H1 (cell line): ENCODE measurements at regions not wholly inside any gene's neighbourhood (a gene's known extent, or its start where the extent isn't known, plus 50 kb on each side); places are given as distances from the start of the nearest gene placed in this dataset.

Experiments
- CTCF ChIA-PET: fragments of 300-600 bp; sonication (Branson Sonifier 250); formaldehyde crosslinking; loops from one replicate; lab custom pipeline; 2021; ENCODE audit not compliant: partially characterized antibody; lab: Charles Lee
- POLR2A ChIA-PET: fragments of 300-600 bp; sonication (Branson Sonifier 250); formaldehyde crosslinking; loops from one replicate; lab custom pipeline; 2021; ENCODE audit warnings: inconsistent platforms; ENCODE audit not compliant: partially characterized antibody; lab: Charles Lee
- DNase-seq, 2 experiments: peaks; one replicate each; pipeline versions ENCODE4 v3.0.0 to v3.0.0-alpha.2; 2010 to 2022; ENCODE audit warnings: low spot score in 2 of 2, low read depth in 1 of 2, mixed read lengths in 1 of 2
- FAIRE-seq: peaks from 2 replicates; lab custom pipeline; 2011; peaks lifted over from hg19 to GRCh38; lab: Jason Lieb, UNC
- H2AFZ ChIP-seq: 2 replicates; pipeline ENCODE4 v1.8.1; 2012; ENCODE audit warnings: low read length, inconsistent platforms
- H2AK5ac ChIP-seq: 2 replicates; pipeline ENCODE4 v1.6.1; 2013; ENCODE audit warnings: low read depth, low read length
- H2BK120ac ChIP-seq: replicated peaks from 2 replicates; pipeline ENCODE3; 2013; ENCODE audit warnings: low read depth, low read length, inconsistent platforms
- H2BK12ac ChIP-seq: 2 replicates; pipeline ENCODE4 v1.6.1; 2013; ENCODE audit warnings: low read depth, low read length
- H2BK15ac ChIP-seq: 2 replicates; pipeline ENCODE4 v1.6.1; 2013; ENCODE audit warnings: low read length
- H2BK20ac ChIP-seq: 2 replicates; pipeline ENCODE4 v1.6.1; 2013; ENCODE audit warnings: low read length
- H2BK5ac ChIP-seq: 2 replicates; pipeline ENCODE4 v1.6.1; 2013; ENCODE audit warnings: low read depth, low read length
- H3K14ac ChIP-seq: 2 replicates; pipeline ENCODE4 v1.6.1; 2013; ENCODE audit warnings: inconsistent platforms; ENCODE audit not compliant: insufficient read length
- H3K18ac ChIP-seq: 2 replicates; pipeline ENCODE4 v1.6.1; 2013; ENCODE audit warnings: low read length; ENCODE audit errors: extremely low read depth
- H3K23ac ChIP-seq: 2 replicates; pipeline ENCODE4 v1.6.1; 2013; ENCODE audit warnings: inconsistent platforms; ENCODE audit not compliant: insufficient read length
- H3K23me2 ChIP-seq: 2 replicates; pipeline ENCODE4 v1.6.1; 2013; ENCODE audit warnings: low read depth, low read length
- H3K27ac ChIP-seq: 2 replicates; pipeline ENCODE4 v1.6.1; 2011; ENCODE audit warnings: low read depth, low read length, inconsistent platforms
- H3K27me3 ChIP-seq, 4 experiments: replicated peaks in 1 of 4; 1 replicate in 1 of 4; 2 replicates in 3 of 4; pipeline versions ENCODE4 v1.6.1 to v1.8.1; 2011 to 2013; ENCODE audit warnings: low read length in 3 of 4, mild to moderate bottlenecking in 3 of 4, inconsistent platforms in 2 of 4, mixed read lengths in 2 of 4, moderate library complexity in 1 of 4; ENCODE audit not compliant: control insufficient read depth in 3 of 4, insufficient read depth in 3 of 4; ENCODE audit errors: extremely low read depth in 1 of 4
- H3K36me3 ChIP-seq, 4 experiments: 2 replicates each; pipeline versions ENCODE4 v1.6.1 to v1.8.1; 2011 to 2013; ENCODE audit warnings: mild to moderate bottlenecking in 4 of 4, low read length in 3 of 4, moderate library complexity in 2 of 4, control low read depth in 1 of 4, inconsistent platforms in 1 of 4; ENCODE audit not compliant: insufficient read depth in 4 of 4, control insufficient read depth in 2 of 4
- H3K4ac ChIP-seq: replicated peaks from 2 replicates; pipeline ENCODE3; 2013; ENCODE audit warnings: low read length, low read depth, mixed read lengths, inconsistent platforms; ENCODE audit not compliant: insufficient read length
- H3K4me1 ChIP-seq, 4 experiments: replicated peaks in 1 of 4; 1 replicate in 1 of 4; 2 replicates in 3 of 4; pipeline versions ENCODE4 v1.6.1 to v1.8.1; 2011 to 2013; ENCODE audit warnings: low read length in 3 of 4, inconsistent platforms in 2 of 4, mixed read lengths in 1 of 4; ENCODE audit not compliant: insufficient read depth in 4 of 4, control insufficient read depth in 3 of 4
- H3K4me2 ChIP-seq, 2 experiments: 2 replicates each; pipeline versions ENCODE4 v1.6.1 to v1.8.1; 2011 to 2013; ENCODE audit warnings: low read depth in 2 of 2, low read length in 2 of 2, control low read depth in 1 of 2, inconsistent platforms in 1 of 2, mild to moderate bottlenecking in 1 of 2; ENCODE audit not compliant: insufficient read depth in 1 of 2
- H3K4me3 ChIP-seq, 4 experiments: fragments of 200-600, 300-600 bp in 1 of 4; sonication (generic), shearing (Covaris generic), sonication (Bioruptor Twin) in 1 of 4; 2 replicates each; pipeline versions ENCODE4 v1.5.1 to v1.8.1; 2011 to 2016; ENCODE audit warnings: low read length in 4 of 4, low read depth in 3 of 4, control low read depth in 2 of 4, inconsistent platforms in 2 of 4, mild to moderate bottlenecking in 2 of 4, mixed read lengths in 1 of 4, moderate library complexity in 1 of 4; ENCODE audit not compliant: insufficient read depth in 2 of 4; ENCODE audit errors: extremely low read depth in 1 of 4
- H3K56ac ChIP-seq: replicated peaks from 2 replicates; pipeline ENCODE3; 2013; ENCODE audit warnings: low read depth, mild to moderate bottlenecking, mixed read lengths, low read length, inconsistent platforms; ENCODE audit not compliant: insufficient read length
- H3K79me1 ChIP-seq: 2 replicates; pipeline ENCODE4 v1.6.1; 2013; ENCODE audit warnings: low read depth, low read length, control low read depth
- H3K79me2 ChIP-seq, 2 experiments: 2 replicates each; pipeline versions ENCODE4 v1.6.1 to v1.8.1; 2012 to 2013; ENCODE audit warnings: low read length in 2 of 2, mild to moderate bottlenecking in 2 of 2, inconsistent platforms in 1 of 2; ENCODE audit not compliant: insufficient read depth in 2 of 2, control insufficient read depth in 1 of 2
- H3K9ac ChIP-seq, 4 experiments: replicated peaks in 1 of 4; 1 replicate in 1 of 4; 2 replicates in 3 of 4; pipeline versions ENCODE4 v1.6.1 to v1.8.1; 2011 to 2013; ENCODE audit warnings: low read depth in 3 of 4, low read length in 3 of 4, control low read depth in 2 of 4, mild to moderate bottlenecking in 2 of 4, moderate library complexity in 2 of 4, inconsistent platforms in 1 of 4; ENCODE audit errors: extremely low read depth in 1 of 4
- H3K9me3 ChIP-seq, 2 experiments: 2 replicates each; pipeline versions ENCODE4 v1.6.1 to v1.8.1; 2012 to 2013; ENCODE audit warnings: mild to moderate bottlenecking in 2 of 2, moderate library complexity in 2 of 2, control low read depth in 1 of 2, inconsistent platforms in 1 of 2, low read depth in 1 of 2, low read length in 1 of 2, mixed read lengths in 1 of 2; ENCODE audit not compliant: insufficient read depth in 2 of 2
- H4K20me1 ChIP-seq, 2 experiments: replicated peaks in 1 of 2; 2 replicates each; pipeline versions ENCODE3 to v1.8.1; 2011 to 2013; ENCODE audit warnings: inconsistent platforms in 2 of 2, low read length in 2 of 2, mild to moderate bottlenecking in 1 of 2; ENCODE audit not compliant: insufficient read depth in 2 of 2, control insufficient read depth in 1 of 2
- H4K5ac ChIP-seq: 2 replicates; pipeline ENCODE4 v1.6.1; 2013; ENCODE audit warnings: low read length, low read depth, mixed read lengths, inconsistent platforms; ENCODE audit not compliant: insufficient read length
- H4K8ac ChIP-seq: 2 replicates; pipeline ENCODE4 v1.8.0; 2013; ENCODE audit warnings: mild to moderate bottlenecking, moderate library complexity, low read length, inconsistent platforms; ENCODE audit not compliant: insufficient read depth; ENCODE audit errors: extremely low read depth
- H4K91ac ChIP-seq: replicated peaks from 2 replicates; pipeline ENCODE3; 2013; ENCODE audit warnings: low read length, mixed read lengths, inconsistent platforms; ENCODE audit not compliant: insufficient read length
- BRCA1 ChIP-seq: IDR thresholded peaks from 2 replicates; pipeline ENCODE4 v1.6.1; 2012; ENCODE audit warnings: low read depth, low read length, improper control_type of control experiment
- CTBP2 ChIP-seq: IDR thresholded peaks from 2 replicates; pipeline ENCODE4 v1.7.0; 2011; ENCODE audit warnings: borderline replicate concordance, mild to moderate bottlenecking, moderate library complexity, mixed read lengths, low read length; ENCODE audit not compliant: insufficient read depth, insufficient read length
- FOSL1 ChIP-seq: IDR thresholded peaks from 2 replicates; pipeline ENCODE4 v1.6.1; 2011; ENCODE audit warnings: mild to moderate bottlenecking, low read depth, low read length, moderate library complexity; ENCODE audit not compliant: insufficient read depth
- GTF2F1 ChIP-seq: IDR thresholded peaks from 2 replicates; pipeline ENCODE4 v1.6.1; 2012; ENCODE audit warnings: low read depth, low read length, improper control_type of control experiment, borderline replicate concordance
- HDAC2 ChIP-seq, 2 experiments: fragments of 300-600 bp in 1 of 2; sonication (generic) in 1 of 2; IDR thresholded peaks; 2 replicates each; pipeline ENCODE4 v1.6.1; 2011 to 2012; ENCODE audit warnings: low read depth in 2 of 2, low read length in 2 of 2, mild to moderate bottlenecking in 2 of 2, moderate library complexity in 2 of 2, borderline replicate concordance in 1 of 2, inconsistent platforms in 1 of 2
- JUN ChIP-seq: IDR thresholded peaks from 2 replicates; pipeline ENCODE4 v1.6.1; 2011; ENCODE audit warnings: low read depth, mild to moderate bottlenecking, improper control_type of control experiment, low read length
- NANOG ChIP-seq: IDR thresholded peaks from 2 replicates; pipeline ENCODE4 v1.6.1; 2011; ENCODE audit warnings: low read length, low read depth, mild to moderate bottlenecking, inconsistent platforms; ENCODE audit not compliant: insufficient read depth, poor library complexity, severe bottlenecking
- PHF8 ChIP-seq: fragments of 200-600 bp; sonication (generic); conservative IDR thresholded peaks from 2 replicates; pipeline ENCODE4 v1.7.1; 2012; ENCODE audit warnings: low read depth, mild to moderate bottlenecking, inconsistent platforms, low read length, moderate library complexity
- POLR2AphosphoS5 ChIP-seq: IDR thresholded peaks from 2 replicates; pipeline ENCODE4 v1.6.1; 2011; ENCODE audit warnings: low read depth, low read length
- RAD21 ChIP-seq, 2 experiments: IDR thresholded peaks in 1 of 2; conservative IDR thresholded peaks in 1 of 2; 2 replicates each; pipeline ENCODE4 v1.6.1; 2011; ENCODE audit warnings: low read depth in 2 of 2, low read length in 2 of 2, improper control_type of control experiment in 1 of 2, inconsistent platforms in 1 of 2, mild to moderate bottlenecking in 1 of 2, moderate library complexity in 1 of 2
- SAP30 ChIP-seq: fragments of 300-600 bp; sonication (generic); IDR thresholded peaks from 2 replicates; pipeline ENCODE4 v1.7.1; 2012; ENCODE audit warnings: low read length, moderate library complexity, mild to moderate bottlenecking, inconsistent platforms; ENCODE audit not compliant: insufficient read depth, insufficient replicate concordance
- SRF ChIP-seq: IDR thresholded peaks from 2 replicates; pipeline ENCODE4 v1.6.1; 2011; ENCODE audit warnings: mild to moderate bottlenecking, low read depth, low read length, moderate library complexity
- SUZ12 ChIP-seq: fragments of 200-600 bp; sonication (generic); IDR thresholded peaks from 2 replicates; pipeline ENCODE4 v1.6.1; 2012; ENCODE audit warnings: mild to moderate bottlenecking, inconsistent platforms, low read length, moderate library complexity, mixed read lengths
- YY1 ChIP-seq: IDR thresholded peaks from 2 replicates; pipeline ENCODE4 v1.6.1; 2011; ENCODE audit warnings: low read depth, mild to moderate bottlenecking, low read length
- WGBS, 2 experiments: shearing (Covaris generic) in 1 of 2; methylation state at CpG; one replicate each; pipeline versions ENCODE4 v1.1.6 to v1.1.7; 2013 to 2015; ENCODE audit warnings: low lambda C conversion rate in 2 of 2, mixed read lengths in 2 of 2, inconsistent platforms in 1 of 2, low coverage in 1 of 2, missing lambda C conversion rate in 1 of 2; ENCODE audit not compliant: insufficient replicate concordance in 2 of 2, insufficient coverage in 1 of 2, insufficient read length in 1 of 2; ENCODE audit errors: extremely low coverage in 1 of 2, missing lambda C conversion rate in 1 of 2; 5-methylcytosine and 5-hydroxymethylcytosine counted together

- Histone ChIP-seq H3K23me2 (no peaks in the 10 kb centered on the region), H3K36me3 (no peaks in the 10 kb centered on the region), H3K56ac (no peak overlapping the region), H3K27me3 (no peaks in the 10 kb centered on the region), H2BK5ac (no peak overlapping the region), H3K79me1 (no peaks in the 10 kb centered on the region), H2AK5ac (no peak overlapping the region), H3K23ac (no peak overlapping the region), H3K9ac (no peak overlapping the region), H3K79me2 (no peaks in the 10 kb centered on the region), H4K8ac (no peak overlapping the region), H2BK12ac (no peak overlapping the region), H4K91ac (no peak overlapping the region), H2BK120ac (no peak overlapping the region), H3K4ac (no peak overlapping the region), H2BK15ac (no peak overlapping the region), H3K4me2 (no peak overlapping the region), H2BK20ac (no peak overlapping the region), H3K4me1 (no peaks in the 10 kb centered on the region), H4K5ac (no peak overlapping the region), H3K4me3 (no peak overlapping the region), H4K20me1 (no peaks in the 10 kb centered on the region), H3K9me3 (no peaks in the 10 kb centered on the region), H3K14ac (no peak overlapping the region), H3K27ac (no peak overlapping the region), H3K18ac (no peak overlapping the region), H2AFZ (no peak overlapping the region)
- ChIA-PET POLR2A (interaction anchor here (0.6 kb wide), 1 partner anchor 65 kb away, joined by 3 read pairs; no protein-coding TSS in a partner anchor), CTCF (interaction anchor here (0.9 to 1.8 kb wide), 3 partner anchors 19 to 52 kb away, joined by 3 to 4 read pairs (median 4); no protein-coding TSS in a partner anchor)
- 94% methylated on average over 2 of the region's 2 CpGs; no CpG with 5 or more reads in 1 of the 2 experiments for WGBS, 2 experiments
- DNase-seq = no peak
- no peak for FAIRE-seq
- TF ChIP-seq SRF (no peak), JUN (no peak), FOSL1 (no peak), GTF2F1 (no peak), PHF8 (no peak), POLR2AphosphoS5 (no peak), SUZ12 (no peak), HDAC2 (IDR thresholded peaks at IDR 0.05; ENCODE audit: borderline replicate concordance in 1 of 2, low read depth in 2 of 2, low read length in 2 of 2) (no peak), CTBP2 (no peak), SAP30 (no peak), RAD21 (IDR thresholded peaks at IDR 0.05 in 1 of 2, conservative IDR thresholded peaks at IDR 0.05 in 1 of 2; ENCODE audit: low read depth in 2 of 2, low read length in 2 of 2) (no peak), NANOG (no peak), BRCA1 (no peak), YY1 (no peak)
These were observed 937.9 kb upstream of the LRRTM1 start for GRCh38 chr2:81242501-81242900.
